ENCODE measurements at regions not wholly inside any gene's neighbourhood (a gene's known extent, or its start where the extent isn't known, plus 50 kb on each side); places are given as distances from the start of the nearest gene placed in this dataset.

- no peak overlapping the region for H3K4me3 ChIP-seq (ENCODE audit: low read depth, low read length)
These were observed 64.5 kb upstream of the STX18 start for GRCh38 chr4:4606321-4606720.

- no peak overlapping the region for H3K4me3 ChIP-seq (ENCODE audit: low read depth, low read length)
These were observed 64.0 kb upstream of the STX18 start for GRCh38 chr4:4605849-4606248.

GRCh38 chr4:4603592-4603991 is 61.7 kb upstream of the STX18 start:
- no peak overlapping the region for H3K4me3 ChIP-seq (ENCODE audit: low read depth, low read length)

- H3K4me3 ChIP-seq (ENCODE audit: low read depth, low read length), result no peak overlapping the region
These were observed 61.2 kb upstream of the STX18 start for GRCh38 chr4:4603067-4603466.

GRCh38 chr4:4602468-4602867 is 60.6 kb upstream of the STX18 start:
- no peak overlapping the region for H3K4me3 ChIP-seq (ENCODE audit: low read depth, low read length)

GRCh38 chr4:4601803-4602369 is 60.0 kb upstream of the STX18 start:
- H3K4me3 ChIP-seq (ENCODE audit: low read depth, low read length), result no peak overlapping the region

GRCh38 chr4:4599481-4600275 is 57.8 kb upstream of the STX18 start:
- no peak overlapping the region for H3K4me3 ChIP-seq (ENCODE audit: low read depth, low read length)

GRCh38 chr4:4598851-4599411 is 57.1 kb upstream of the STX18 start:
- H3K4me3 ChIP-seq (ENCODE audit: low read depth, low read length), result no peak overlapping the region

- H3K4me3 ChIP-seq (ENCODE audit: low read depth, low read length), result no peak overlapping the region
These were observed 54.9 kb upstream of the STX18 start for GRCh38 chr4:4596720-4597119.

- H3K4me3 ChIP-seq (ENCODE audit: low read depth, low read length), result no peak overlapping the region
These were observed 53.4 kb upstream of the STX18 start for GRCh38 chr4:4595252-4595651.

- H3K4me3 ChIP-seq (ENCODE audit: low read depth, low read length), result no peak overlapping the region
These were observed 52.6 kb upstream of the STX18 start for GRCh38 chr4:4594285-4594920.

DNA sequence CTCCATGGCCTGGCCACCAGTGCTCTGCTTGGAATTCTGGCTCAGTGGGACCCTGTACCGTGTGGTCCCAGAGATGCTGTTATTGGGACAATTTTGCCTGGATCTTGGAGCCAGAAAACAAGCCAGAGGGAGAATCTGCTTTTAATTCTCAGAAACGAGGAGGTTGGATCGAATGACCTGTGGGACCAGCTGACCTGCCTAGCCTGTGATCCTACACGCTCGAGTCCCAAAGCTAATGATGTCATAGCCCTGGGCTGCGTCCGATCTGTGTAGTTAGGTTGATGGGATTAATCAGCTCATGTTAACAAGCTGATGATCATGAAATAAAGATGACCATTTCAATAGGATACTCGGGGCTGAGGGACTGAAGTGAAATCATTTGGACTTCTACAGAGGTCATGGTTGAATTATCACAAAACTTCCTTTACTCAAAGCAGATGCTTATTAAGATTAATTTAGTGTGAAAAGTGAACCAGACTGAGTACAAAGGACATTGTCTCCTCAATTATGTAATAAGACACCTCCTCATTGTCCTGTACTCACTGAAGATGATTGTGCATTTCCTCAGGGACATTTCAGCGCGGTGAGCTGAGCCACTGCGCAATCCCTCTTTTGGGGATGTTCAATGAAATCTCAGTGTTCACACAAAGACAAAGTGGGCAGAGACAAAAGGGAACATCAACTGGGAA is 51.9 kb upstream of the STX18 start:
- H3K4me3 ChIP-seq (ENCODE audit: low read depth, low read length), result no peak overlapping the region

GRCh38 chr4:4592414-4592813 is 50.6 kb upstream of the STX18 start:
- no peak overlapping the region for H3K4me3 ChIP-seq (ENCODE audit: low read depth, low read length)
